ENCODE measurements at regions not wholly inside any gene's neighbourhood (a gene's known extent, or its start where the extent isn't known, plus 50 kb on each side); places are given as distances from the start of the nearest gene placed in this dataset.

GRCh38 chr6:150800674-150801314 lies 64.7 kb upstream of the MTHFD1L start:
- TF ChIP-seq EZH2 (optimal IDR thresholded peaks at IDR 0.05; ENCODE audit: low read depth, low read length) (no peak), CTCF (IDR thresholded peaks at IDR 0.05; ENCODE audit: low read length) (no peak), EZH2phosphoT487 (IDR thresholded peaks at IDR 0.05; ENCODE audit: low read length) (no peak)
- Histone ChIP-seq H3K27me3 (replicated peaks; ENCODE audit: insufficient read depth, low read length) (no peaks in the 10 kb centered on the region), H3K4me1 (ENCODE audit: low read length) (no peaks in the 10 kb centered on the region), H3K4me3 (ENCODE audit: low read length) (no peak overlapping the region), H3K4me2 (ENCODE audit: low read depth, low read length) (no peak overlapping the region), H3K36me3 (replicated peaks; ENCODE audit: insufficient read depth, low read length) (no peaks in the 10 kb centered on the region), H3K79me2 (ENCODE audit: low read length) (no peaks in the 10 kb centered on the region), H3K9ac (ENCODE audit: low read length) (no peak overlapping the region), H3K27ac (ENCODE audit: low read length) (no peak overlapping the region), H3K9me2 (replicated peaks; ENCODE audit: insufficient read depth, low read length) (no peaks in the 10 kb centered on the region), H3F3A (ENCODE audit: insufficient read depth, low read length) (no peaks in the 10 kb centered on the region), H2AFZ (ENCODE audit: low read length) (no peak overlapping the region), H3K9me3 (replicated peaks; ENCODE audit: insufficient read depth, low read length) (no peaks in the 10 kb centered on the region), H4K20me1 (ENCODE audit: insufficient read depth, low read length) (no peaks in the 10 kb centered on the region)
- DNase-seq = no peak

GRCh38 chr6:150806790-150807189 lies 58.7 kb upstream of the MTHFD1L start:
- no peak overlapping the region for H3K4me2 ChIP-seq (ENCODE audit: low read depth, low read length)
- H3K9me2 ChIP-seq (replicated peaks; ENCODE audit: insufficient read depth, low read length) = no peaks in the 10 kb centered on the region
- no peaks in the 10 kb centered on the region for H3K27me3 ChIP-seq (replicated peaks; ENCODE audit: insufficient read depth, low read length)
- H2AFZ ChIP-seq (ENCODE audit: low read length) = no peak overlapping the region
- no peaks in the 10 kb centered on the region for H3K4me1 ChIP-seq (ENCODE audit: low read length)
- H3F3A ChIP-seq (ENCODE audit: insufficient read depth, low read length) = no peaks in the 10 kb centered on the region
- DNase-seq = no peak
- H3K27ac ChIP-seq (ENCODE audit: low read length) = no peak overlapping the region
- no peaks in the 10 kb centered on the region for H3K36me3 ChIP-seq (replicated peaks; ENCODE audit: insufficient read depth, low read length)
- no peak overlapping the region for H3K4me3 ChIP-seq (ENCODE audit: low read length)
- no peaks in the 10 kb centered on the region for H3K79me2 ChIP-seq (ENCODE audit: low read length)
- no peak overlapping the region for H3K9ac ChIP-seq (ENCODE audit: low read length)
- TF ChIP-seq EZH2phosphoT487 (IDR thresholded peaks at IDR 0.05; ENCODE audit: low read length) = no peak
- TF ChIP-seq EZH2 (optimal IDR thresholded peaks at IDR 0.05; ENCODE audit: low read depth, low read length) = no peak
- no peak for TF ChIP-seq CTCF (IDR thresholded peaks at IDR 0.05; ENCODE audit: low read length)
- no peaks in the 10 kb centered on the region for H4K20me1 ChIP-seq (ENCODE audit: insufficient read depth, low read length)
- H3K9me3 ChIP-seq (replicated peaks; ENCODE audit: insufficient read depth, low read length) = no peaks in the 10 kb centered on the region

- Histone ChIP-seq H3K9me3 (replicated peaks; ENCODE audit: insufficient read depth, low read length) (no peaks in the 10 kb centered on the region), H2AFZ (ENCODE audit: low read length) (no peak overlapping the region), H4K20me1 (ENCODE audit: insufficient read depth, low read length) (no peaks in the 10 kb centered on the region), H3K9me2 (replicated peaks; ENCODE audit: insufficient read depth, low read length) (no peaks in the 10 kb centered on the region), H3F3A (ENCODE audit: insufficient read depth, low read length) (no peaks in the 10 kb centered on the region), H3K4me1 (ENCODE audit: low read length) (no peaks in the 10 kb centered on the region), H3K4me2 (ENCODE audit: low read depth, low read length) (no peak overlapping the region), H3K36me3 (replicated peaks; ENCODE audit: insufficient read depth, low read length) (no peaks in the 10 kb centered on the region), H3K27ac (ENCODE audit: low read length) (no peak overlapping the region), H3K27me3 (replicated peaks; ENCODE audit: insufficient read depth, low read length) (no peaks in the 10 kb centered on the region), H3K4me3 (ENCODE audit: low read length) (no peak overlapping the region), H3K79me2 (ENCODE audit: low read length) (no peaks in the 10 kb centered on the region), H3K9ac (ENCODE audit: low read length) (no peak overlapping the region)
- TF ChIP-seq CTCF (IDR thresholded peaks at IDR 0.05; ENCODE audit: low read length) (no peak), EZH2phosphoT487 (IDR thresholded peaks at IDR 0.05; ENCODE audit: low read length) (no peak), EZH2 (optimal IDR thresholded peaks at IDR 0.05; ENCODE audit: low read depth, low read length) (no peak)
- no peak for DNase-seq
Measured at GRCh38 chr6:150813319-150813992, 52.0 kb upstream of the MTHFD1L start.
